IMR-90 (cell line): ENCODE measurements at regions not wholly inside any gene's neighbourhood (a gene's known extent, or its start where the extent isn't known, plus 50 kb on each side); places are given as distances from the start of the nearest gene placed in this dataset.

ENCODE experiments used
- ATAC-seq: fragments of 200-7000 bp; cut with Tn5 transposase; 2 replicates; pipeline ENCODE4 v1.9.1; 2020; ENCODE audit warnings: low read depth, mild to moderate bottlenecking, moderate library complexity
- BruUV-seq: library from RNA; stranded (reverse); fragments of 400-500 nt; replicated peaks from 2 replicates; lab custom pipeline; 2021; lab: Mats Ljungman, UMichigan
- CTCF ChIA-PET: fragments of 300-600 bp; formaldehyde crosslinking; extraction: SDS; loops from one replicate; lab custom pipeline; 2021; ENCODE audit warnings: antibody characterized with exemption; lab: Yijun Ruan, JAX
- POLR2A ChIA-PET: fragments of 300-600 bp; sonication (Branson Sonifier 250); formaldehyde crosslinking; loops from one replicate; lab custom pipeline; 2022; ENCODE audit warnings: antibody characterized with exemption; ENCODE audit not compliant: unreplicated experiment; lab: Charles Lee
- DNase-seq: peaks from one replicate; pipeline ENCODE4 v3.0.0; 2013
- H2AFZ ChIP-seq: replicated peaks from 2 replicates; pipeline ENCODE3; 2013; ENCODE audit warnings: low read length, mild to moderate bottlenecking; ENCODE audit not compliant: poor library complexity
- H2AK5ac ChIP-seq: 2 replicates; pipeline ENCODE4 v1.6.1; 2013; ENCODE audit warnings: low read depth, low read length, inconsistent platforms
- H2AK9ac ChIP-seq: replicated peaks from 2 replicates; pipeline ENCODE3; 2013; ENCODE audit warnings: mild to moderate bottlenecking, low read depth, low read length, moderate library complexity; ENCODE audit not compliant: poor library complexity
- H2BK120ac ChIP-seq: 2 replicates; pipeline ENCODE4 v1.6.1; 2013; ENCODE audit warnings: low read depth, low read length, inconsistent platforms
- H2BK15ac ChIP-seq: 3 replicates; pipeline ENCODE4 v1.6.1; 2013; ENCODE audit warnings: low read depth, low read length, inconsistent platforms
- H2BK20ac ChIP-seq: 2 replicates; pipeline ENCODE4 v1.6.1; 2013; ENCODE audit warnings: low read depth, mild to moderate bottlenecking, inconsistent platforms, low read length, moderate library complexity
- H2BK5ac ChIP-seq: 2 replicates; pipeline ENCODE4 v1.6.1; 2013; ENCODE audit warnings: mild to moderate bottlenecking, low read depth, low read length, inconsistent platforms; ENCODE audit not compliant: poor library complexity, severe bottlenecking
- H3K14ac ChIP-seq: replicated peaks from 2 replicates; pipeline ENCODE4 v1.6.1; 2013; ENCODE audit warnings: low read depth, low read length, inconsistent platforms
- H3K18ac ChIP-seq: 2 replicates; pipeline ENCODE4 v1.6.1; 2013; ENCODE audit warnings: low read depth, low read length, control low read depth
- H3K23ac ChIP-seq: 2 replicates; pipeline ENCODE4 v1.6.1; 2013; ENCODE audit warnings: low read depth, low read length, inconsistent platforms
- H3K27ac ChIP-seq: 2 replicates; pipeline ENCODE4 v1.5.1; 2013; ENCODE audit warnings: mild to moderate bottlenecking, control low read depth, low read length; ENCODE audit not compliant: insufficient read depth
- H3K27me3 ChIP-seq: 2 replicates; pipeline ENCODE4 v1.6.1; 2013; ENCODE audit warnings: low read length; ENCODE audit not compliant: control insufficient read depth, insufficient read depth
- H3K36me3 ChIP-seq: 2 replicates; pipeline ENCODE4 v1.6.1; 2013; ENCODE audit warnings: low read length, mixed read lengths; ENCODE audit not compliant: control insufficient read depth, insufficient read depth
- H3K4ac ChIP-seq: 2 replicates; pipeline ENCODE4 v1.6.1; 2013; ENCODE audit warnings: low read depth, low read length, inconsistent platforms
- H3K4me1 ChIP-seq: 2 replicates; pipeline ENCODE4 v1.6.1; 2013; ENCODE audit warnings: low read length, mixed read lengths; ENCODE audit not compliant: control insufficient read depth, insufficient read depth
- H3K4me2 ChIP-seq: 2 replicates; pipeline ENCODE4 v1.6.1; 2013; ENCODE audit warnings: low read depth, mild to moderate bottlenecking, control low read depth, low read length, moderate library complexity
- H3K4me3 ChIP-seq: 2 replicates; pipeline ENCODE4 v1.5.1; 2013; ENCODE audit warnings: low read depth, mild to moderate bottlenecking, control low read depth, low read length, moderate library complexity; ENCODE audit not compliant: insufficient read depth
- H3K56ac ChIP-seq: 2 replicates; pipeline ENCODE4 v1.6.1; 2013; ENCODE audit warnings: low read length, inconsistent platforms; ENCODE audit not compliant: insufficient read depth; ENCODE audit errors: extremely low read depth
- H3K79me1 ChIP-seq, 2 experiments: 2 replicates each; pipeline ENCODE4 v1.6.1; 2013; ENCODE audit warnings: low read length in 2 of 2, inconsistent platforms in 1 of 2, low read depth in 1 of 2
- H3K9ac ChIP-seq: 2 replicates; pipeline ENCODE4 v1.6.1; 2013; ENCODE audit warnings: low read depth, low read length, control low read depth
- H3K9me1 ChIP-seq: 2 replicates; pipeline ENCODE4 v1.6.1; 2013; ENCODE audit warnings: low read length, inconsistent platforms; ENCODE audit not compliant: insufficient read depth
- H3K9me3 ChIP-seq: 2 replicates; pipeline ENCODE4 v1.6.1; 2013; ENCODE audit warnings: low read length; ENCODE audit not compliant: control insufficient read depth, insufficient read depth
- H4K20me1 ChIP-seq: 2 replicates; pipeline ENCODE4 v1.6.1; 2013; ENCODE audit warnings: low read length, inconsistent platforms; ENCODE audit not compliant: insufficient read depth
- H4K5ac ChIP-seq: 2 replicates; pipeline ENCODE4 v1.6.1; 2013; ENCODE audit warnings: mild to moderate bottlenecking, low read depth, low read length, control low read depth
- H4K8ac ChIP-seq, 2 experiments: 2 replicates each; pipeline ENCODE4 v1.6.1; 2013; ENCODE audit warnings: low read depth in 2 of 2, low read length in 2 of 2, control low read depth in 1 of 2, inconsistent platforms in 1 of 2
- H4K91ac ChIP-seq: 2 replicates; pipeline ENCODE4 v1.6.1; 2013; ENCODE audit warnings: low read depth, low read length, inconsistent platforms; ENCODE audit not compliant: insufficient read depth
- BHLHE40 ChIP-seq: fragments of 150-350 bp; IDR thresholded peaks from 2 replicates; pipeline ENCODE4 v1.6.1; 2016; ENCODE audit warnings: mild to moderate bottlenecking, low read depth, low read length
- CEBPB ChIP-seq: IDR thresholded peaks from 2 replicates; pipeline ENCODE4 v1.6.1; 2012; ENCODE audit warnings: low read depth, low read length, improper control_type of control experiment
- FOS ChIP-seq: fragments of 150-350 bp; IDR thresholded peaks from 2 replicates; pipeline ENCODE4 v1.6.1; 2016; ENCODE audit warnings: low read depth, low read length
- MAFK ChIP-seq: IDR thresholded peaks from 2 replicates; pipeline ENCODE4 v1.6.1; 2012; ENCODE audit warnings: low read depth, low read length, improper control_type of control experiment
- MXI1 ChIP-seq: IDR thresholded peaks from 2 replicates; pipeline ENCODE4 v1.6.1; 2012; ENCODE audit warnings: low read depth, mild to moderate bottlenecking, low read length, moderate library complexity, borderline replicate concordance
- NFE2L2 ChIP-seq: fragments of 150-350 bp; IDR thresholded peaks from 2 replicates; pipeline ENCODE4 v1.6.1; 2016; ENCODE audit warnings: low read depth, mild to moderate bottlenecking, low read length
- POLR2A ChIP-seq: IDR thresholded peaks from 2 replicates; pipeline ENCODE4 v1.6.1; 2012; ENCODE audit warnings: mild to moderate bottlenecking, low read depth, low read length
- SMC3 ChIP-seq: fragments of 150-350 bp; IDR thresholded peaks from 2 replicates; pipeline ENCODE4 v1.6.1; 2016; ENCODE audit warnings: low read depth, mild to moderate bottlenecking, antibody characterized with exemption, low read length, moderate library complexity
- WGBS, 2 experiments: methylation state at CpG; one replicate each; pipeline versions ENCODE4 v1.1.5 to v1.1.7; 2013; ENCODE audit warnings: missing lambda C conversion rate in 2 of 2; ENCODE audit not compliant: insufficient read length in 1 of 2; ENCODE audit errors: extremely low coverage in 2 of 2; 5-methylcytosine and 5-hydroxymethylcytosine counted together
- dilution Hi-C: fragments of 300-500 bp; cut with HindIII; formaldehyde crosslinking; loops from one replicate; pipeline ENCODE4 v1.14.3; 2018; ENCODE audit warnings: low sequenced_read_pairs; ENCODE audit not compliant: unreplicated experiment
- in situ Hi-C: fragments of 300-500 bp; cut with MboI; formaldehyde crosslinking; loops from 3 replicates; pipeline ENCODE4 v1.14.3; 2019; ENCODE audit warnings: low sequenced_read_pairs, inconsistent platforms, mixed read lengths
- intact Hi-C: fragments of 100-400 bp; cut with micrococcal nuclease; formaldehyde crosslinking; loops from 2 replicates; pipeline ENCODE4 v1.10.0; 2022
- TF ChIP-seq, protein P1 (sequence below): fragments of 150-350 bp; IDR thresholded peaks from 2 replicates; pipeline ENCODE4 v1.6.1; 2017; ENCODE audit warnings: mild to moderate bottlenecking, antibody characterized with exemption, low read length, low read depth

GRCh38 chr2:190820416-190820815 is 60.2 kb upstream of the GLS start:
- no peak overlapping the region for H2AK5ac ChIP-seq
- no peak overlapping the region for H3K9ac ChIP-seq
- H3K23ac ChIP-seq = no peak overlapping the region; the same call in 1 of the 2 replicates
- no peak overlapping the region for H4K8ac ChIP-seq
- no peak overlapping the region for H3K4ac ChIP-seq
- intact Hi-C loops (no loop called here), in situ Hi-C loops (no loop called here), dilution Hi-C loops (no loop called here)
- H3K4me3 ChIP-seq = no peak overlapping the region
- no TSS peak for BruUV-seq
- no peaks in the 10 kb centered on the region for H3K36me3 ChIP-seq
- no peak overlapping the region for H2BK20ac ChIP-seq
- no peak overlapping the region for H3K56ac ChIP-seq
- H2BK5ac ChIP-seq = peak overlapping the region; percentile 84
- H2AFZ ChIP-seq = no peak overlapping the region
- DNase-seq (no peak), ATAC-seq (no peak)
- H4K20me1 ChIP-seq = no peaks in the 10 kb centered on the region
- CTCF ChIA-PET = no interaction called here
- H3K4me2 ChIP-seq = no peak overlapping the region
- H3K14ac ChIP-seq = peak overlapping the region; percentile 68; the same call in 1 of the 2 replicates
- no peaks in the 10 kb centered on the region for H3K9me3 ChIP-seq
- no peaks in the 10 kb centered on the region for H3K9me1 ChIP-seq
- no peak for TF ChIP-seq BHLHE40
- no peak for TF ChIP-seq SMC3
- TF ChIP-seq POLR2A = no peak
- TF ChIP-seq FOS = no peak
- TF ChIP-seq CEBPB = no peak
- TF ChIP-seq NFE2L2 = no peak
- TF ChIP-seq MXI1 = no peak
- TF ChIP-seq MAFK = no peak
- TF ChIP-seq, protein P1, sequence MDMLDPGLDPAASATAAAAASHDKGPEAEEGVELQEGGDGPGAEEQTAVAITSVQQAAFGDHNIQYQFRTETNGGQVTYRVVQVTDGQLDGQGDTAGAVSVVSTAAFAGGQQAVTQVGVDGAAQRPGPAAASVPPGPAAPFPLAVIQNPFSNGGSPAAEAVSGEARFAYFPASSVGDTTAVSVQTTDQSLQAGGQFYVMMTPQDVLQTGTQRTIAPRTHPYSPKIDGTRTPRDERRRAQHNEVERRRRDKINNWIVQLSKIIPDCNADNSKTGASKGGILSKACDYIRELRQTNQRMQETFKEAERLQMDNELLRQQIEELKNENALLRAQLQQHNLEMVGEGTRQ = no peak
- H3K79me1 ChIP-seq = no peaks in the 10 kb centered on the region
- no peak overlapping the region for H2BK120ac ChIP-seq
- no peak overlapping the region for H3K18ac ChIP-seq
- no peak overlapping the region for H4K5ac ChIP-seq
- H2AK9ac ChIP-seq = no peak overlapping the region
- peaks cover 5% of the 10 kb centered on the region for H3K4me1 ChIP-seq
- H2BK15ac ChIP-seq = no peak overlapping the region; the same call in 2 of the 3 replicates
- WGBS, 2 experiments = no CpG with 5 or more reads among the region's 1 CpG
- POLR2A ChIA-PET = no interaction called here
- H3K27me3 ChIP-seq = no peaks in the 10 kb centered on the region
- no peak overlapping the region for H3K27ac ChIP-seq
- H4K91ac ChIP-seq = no peak overlapping the region
